NCI-H82 treated with DMSO at 0.1 percent for 48 hours (cell line): ENCODE measurements at regions not wholly inside any gene's neighbourhood (a gene's known extent, or its start where the extent isn't known, plus 50 kb on each side); places are given as distances from the start of the nearest gene placed in this dataset.

ENCODE experiments used
- DNase-seq: peaks from one replicate; lab custom pipeline; 2025; ENCODE audit not compliant: unreplicated experiment; lab: John Stamatoyannopoulos, UW

DNA sequence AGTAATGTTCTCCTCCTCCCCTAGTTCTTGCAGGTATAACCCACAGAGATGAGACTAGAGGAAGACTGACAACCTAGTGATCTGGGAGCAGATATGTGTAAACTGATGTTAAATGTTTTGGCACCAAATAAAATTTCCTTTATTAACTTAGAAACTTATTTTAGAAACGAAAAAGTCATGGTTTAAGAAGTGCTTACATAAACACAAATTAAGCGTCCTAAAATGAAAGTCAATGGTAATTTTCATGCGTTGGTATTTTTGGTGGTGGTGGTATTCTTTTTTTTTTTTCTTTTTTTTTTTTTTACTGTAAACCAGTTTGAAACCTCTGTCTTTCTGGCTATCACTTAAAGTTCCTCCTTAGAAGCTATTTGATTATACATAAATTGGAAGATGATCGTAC is 1438.1 kb upstream of the TENM3 start:
- DNase-seq: no peak

DNA sequence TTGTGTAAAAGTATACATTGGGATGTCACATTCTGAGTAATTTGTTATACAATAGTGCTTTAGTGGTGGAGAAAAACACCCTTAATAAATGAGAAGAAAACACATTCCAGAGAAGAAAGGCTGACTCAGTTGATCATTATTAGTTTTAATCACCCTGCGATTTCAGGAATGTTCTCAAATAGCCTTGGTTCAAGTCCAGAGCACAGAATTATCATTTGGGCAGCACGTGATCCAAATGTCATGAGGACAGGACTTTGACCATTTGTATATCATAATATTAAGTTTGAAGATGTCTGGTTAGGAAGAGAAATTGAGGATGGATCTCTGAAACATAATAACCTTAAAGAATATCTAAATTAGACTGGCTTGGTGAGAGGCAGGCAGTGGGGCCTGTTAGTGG is 1434.3 kb upstream of the TENM3 start:
- no peak for DNase-seq

- no peak for DNase-seq
Observed at GRCh38 chr4:180809439-180809838, 1433.8 kb upstream of the TENM3 start.

DNA sequence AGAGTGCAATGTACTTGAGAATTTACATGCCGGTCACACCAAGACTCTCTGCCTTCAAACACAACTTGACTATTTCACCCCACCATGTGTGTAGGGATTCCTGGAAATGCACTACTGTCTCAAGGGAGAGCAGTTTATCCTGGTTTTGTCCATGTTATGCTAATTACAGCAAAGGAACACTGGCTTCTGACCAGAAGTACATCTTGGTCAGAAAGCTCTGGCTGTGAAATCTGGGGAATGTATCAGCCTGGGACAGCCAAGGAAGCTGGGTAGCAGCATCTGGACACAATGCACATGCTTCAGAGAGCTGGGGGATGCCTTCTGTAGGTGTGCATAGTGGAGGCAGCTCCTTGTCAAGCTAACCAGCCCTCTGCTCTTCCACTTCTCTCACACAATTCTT is 1432.6 kb upstream of the TENM3 start:
- DNase-seq: no peak

DNA sequence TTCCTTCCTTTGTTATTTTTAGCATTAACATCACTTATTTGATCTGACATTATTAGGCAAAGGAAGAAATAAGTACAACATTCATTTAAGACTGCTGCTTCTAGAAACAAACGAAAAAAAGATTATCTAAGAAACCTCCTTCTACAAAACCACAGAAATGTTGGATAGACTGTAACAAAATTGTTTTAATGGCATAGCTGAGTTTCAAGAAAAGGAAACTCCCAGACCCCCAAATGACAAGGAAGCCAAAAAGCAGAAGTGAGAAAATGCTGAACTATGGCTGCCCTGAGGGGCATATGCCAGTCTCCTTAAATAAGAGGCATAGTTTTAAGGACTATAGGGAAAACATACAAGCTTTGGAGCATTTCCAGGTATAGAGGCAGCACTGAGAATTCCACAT is 1431.6 kb upstream of the TENM3 start:
- DNase-seq: no peak

DNA sequence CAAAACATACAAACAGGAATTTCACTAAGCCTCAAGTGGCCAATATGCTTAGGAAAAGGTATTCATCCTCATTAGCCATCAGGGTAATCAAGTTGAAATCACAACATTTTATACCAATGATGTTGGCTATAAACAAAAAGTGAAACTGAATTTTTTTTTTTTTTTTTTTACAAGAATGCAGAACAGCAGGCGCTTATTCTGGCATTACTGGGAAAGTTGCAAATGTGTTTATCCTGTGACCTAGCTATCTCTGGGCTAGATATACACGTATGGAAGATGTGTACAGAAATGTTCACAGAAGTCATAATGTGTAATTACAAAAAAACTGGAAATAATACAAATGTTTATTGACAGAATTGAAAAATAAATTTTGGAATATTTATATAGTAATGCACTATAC is 1430.4 kb upstream of the TENM3 start:
- DNase-seq: no peak

DNA sequence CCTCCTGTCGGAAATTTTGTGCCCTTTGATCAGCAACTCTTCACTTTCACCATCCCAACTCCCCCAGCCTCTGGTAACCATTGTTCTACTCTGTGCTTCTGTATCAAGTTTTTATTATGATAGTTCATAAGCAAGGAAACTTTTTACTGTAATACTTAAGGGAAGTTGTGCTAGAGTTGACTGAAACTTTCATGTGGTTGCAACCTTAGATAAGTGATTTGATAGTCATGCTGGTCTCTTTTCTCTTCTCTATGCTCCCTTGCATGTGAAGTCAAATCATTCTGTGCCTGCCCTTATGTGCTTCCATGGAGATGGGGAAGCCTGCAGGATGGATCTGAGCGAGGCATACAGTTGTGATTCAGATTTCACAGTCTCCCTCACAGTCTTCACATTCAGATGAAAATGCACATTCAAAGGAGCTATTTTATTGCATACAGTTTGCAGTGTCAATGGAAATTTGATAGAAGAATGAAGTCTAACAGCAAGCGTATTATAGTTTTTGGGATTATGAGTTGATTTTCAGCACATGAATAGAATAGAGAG is 1428.3 kb upstream of the TENM3 start:
- no peak for DNase-seq

DNA sequence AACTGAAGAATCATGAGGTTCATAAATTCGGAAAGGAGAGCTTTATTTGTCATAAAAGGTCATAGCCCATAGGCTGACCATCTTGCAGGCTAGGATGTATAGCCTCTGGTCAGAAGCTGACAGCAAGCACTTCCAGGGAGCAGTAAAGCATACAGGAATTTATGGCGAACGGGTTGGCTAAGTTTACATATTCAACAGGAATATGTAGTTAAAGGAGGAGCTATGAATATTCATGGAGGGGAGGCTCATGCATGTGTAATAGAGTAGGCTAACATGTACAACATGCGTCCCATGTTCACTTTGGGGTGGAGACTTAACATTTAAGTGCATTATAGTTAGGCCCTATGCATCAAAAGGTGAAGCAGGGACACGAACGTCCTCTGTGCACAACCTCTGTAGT is 1425.7 kb upstream of the TENM3 start:
- DNase-seq: no peak

DNA sequence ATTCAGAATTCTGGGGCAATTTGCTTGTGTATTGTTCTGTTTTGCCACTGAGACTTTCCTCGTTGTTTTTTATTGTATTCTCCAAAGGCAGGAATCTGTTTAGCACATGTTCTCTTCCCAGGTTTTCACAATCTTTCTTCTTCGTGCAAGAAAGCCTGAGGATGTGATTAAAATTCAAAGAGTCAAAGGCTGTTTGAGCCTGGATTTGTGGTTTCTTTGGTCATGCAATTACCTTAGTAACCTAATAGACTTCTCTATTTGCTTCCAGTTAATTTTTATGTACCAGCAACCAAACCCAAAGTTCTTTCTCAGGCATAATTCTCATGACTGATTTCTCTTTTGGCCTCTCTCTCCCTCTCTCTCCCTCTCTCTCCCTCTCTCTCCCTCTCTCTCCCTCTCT is 1420.1 kb upstream of the TENM3 start:
- DNase-seq: no peak

GRCh38 chr4:180827232-180828009 is 1415.8 kb upstream of the TENM3 start:
- no peak for DNase-seq

DNA sequence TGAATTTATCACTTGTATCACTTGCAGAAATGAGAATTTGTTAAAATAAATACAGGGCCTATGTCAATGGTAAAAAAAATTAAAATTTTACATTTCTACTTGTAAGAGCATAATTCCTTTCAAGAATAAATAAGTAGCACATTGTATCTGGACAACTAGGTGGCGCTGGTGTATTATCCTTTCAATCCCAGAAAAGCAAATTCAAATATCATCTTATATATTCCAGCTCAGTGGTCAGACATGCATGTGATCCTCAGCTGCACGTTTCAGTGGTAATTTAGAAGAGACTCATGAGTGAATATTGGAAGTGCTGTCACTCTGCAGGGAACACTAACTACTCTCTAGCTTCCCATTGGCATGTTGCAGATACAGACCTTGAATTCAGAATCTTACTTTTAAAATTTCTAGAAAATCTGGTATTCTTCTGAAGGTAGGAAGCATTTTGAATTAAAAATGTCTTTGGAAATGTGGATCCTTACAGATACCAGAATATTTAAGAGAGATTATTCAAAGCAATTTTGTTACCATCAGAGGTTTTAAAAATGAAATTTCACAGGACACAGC is 1414.7 kb upstream of the TENM3 start:
- DNase-seq: peak; percentile 6

GRCh38 chr4:180832073-180832472 is 1411.1 kb upstream of the TENM3 start:
- DNase-seq: no peak

DNA sequence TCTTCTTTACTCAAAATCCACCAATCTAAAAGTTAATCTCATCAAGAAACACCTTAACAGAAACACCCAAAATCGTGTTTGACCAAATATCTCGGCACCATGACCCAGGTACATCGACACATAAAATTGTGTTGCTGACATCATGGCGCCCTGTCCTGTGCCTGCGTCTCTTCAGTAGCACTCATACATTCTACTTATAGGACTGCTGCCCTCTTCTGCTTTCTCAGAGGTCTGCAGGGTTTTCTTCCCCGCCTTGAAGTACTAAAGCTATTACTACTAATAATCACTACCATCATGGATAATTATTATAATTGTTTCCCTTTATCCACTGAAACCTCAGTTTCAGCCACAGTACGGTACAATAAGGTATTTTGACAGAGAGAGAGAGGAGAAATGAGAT is 1403.1 kb upstream of the TENM3 start:
- DNase-seq: no peak

DNA sequence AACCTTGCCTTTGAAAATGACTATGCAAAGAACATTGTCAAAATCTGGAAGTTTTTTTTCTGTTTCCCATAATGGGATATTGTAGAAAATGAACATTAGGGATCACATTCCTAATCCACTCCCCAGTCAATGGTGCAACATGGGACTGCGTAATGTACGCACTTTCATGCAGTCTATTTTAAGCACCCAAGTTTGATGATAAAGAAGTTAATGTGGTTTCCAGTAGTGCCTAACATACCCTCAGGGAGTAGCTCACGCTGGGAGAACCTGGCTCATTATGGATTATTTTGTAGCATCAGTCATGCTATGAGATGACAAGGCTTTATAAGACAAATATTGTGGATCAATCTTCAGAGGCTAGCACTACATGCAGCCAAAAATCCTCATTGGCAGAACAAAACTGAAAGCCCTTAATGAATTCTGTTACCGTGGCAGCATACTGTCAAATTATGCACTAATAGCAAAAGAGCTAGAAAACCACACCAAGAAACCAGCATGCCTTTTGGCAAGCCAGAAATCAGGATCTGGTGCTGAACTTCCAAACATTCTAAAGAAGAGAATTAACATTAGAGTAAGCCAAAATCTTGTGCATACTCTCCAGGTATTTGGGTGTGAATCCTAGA is 1392.8 kb upstream of the TENM3 start:
- DNase-seq: no peak

DNA sequence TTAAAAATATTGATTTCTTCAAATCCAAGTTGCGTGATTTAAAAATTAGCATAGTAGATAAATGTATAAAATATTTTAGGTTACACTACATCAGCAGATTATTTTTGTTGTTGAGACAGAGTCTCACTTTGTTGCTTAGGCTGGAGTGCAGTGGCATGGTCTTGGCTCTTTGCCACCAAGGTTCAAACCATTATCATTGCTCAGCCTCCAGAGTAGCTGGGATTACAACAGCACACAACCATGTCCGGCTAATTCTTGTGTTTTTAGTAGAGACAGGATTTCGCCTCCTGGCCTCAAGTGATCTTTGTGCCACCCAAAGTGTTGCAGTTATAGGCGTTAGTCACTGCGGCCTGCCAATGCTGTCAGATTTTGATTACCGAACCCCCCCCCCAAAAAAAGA is 1390.5 kb upstream of the TENM3 start:
- no peak for DNase-seq

DNA sequence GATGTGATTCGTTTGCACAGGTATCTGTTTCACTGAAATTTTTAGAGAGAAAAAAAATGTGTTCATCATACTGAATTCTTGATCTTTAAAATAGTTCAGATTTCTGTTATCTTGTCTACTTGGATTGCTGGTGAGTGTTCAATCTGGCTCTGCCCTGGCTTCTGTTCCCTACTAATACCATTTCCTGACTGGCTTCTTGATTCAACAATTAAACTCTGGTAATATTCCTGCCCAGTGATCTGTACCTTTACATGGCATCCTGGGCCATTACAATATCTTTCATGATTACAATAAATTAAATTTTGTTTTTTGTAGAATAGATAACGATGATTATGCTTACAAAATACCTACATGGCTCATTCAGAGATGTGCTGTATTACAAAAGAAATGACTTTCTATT is 1388.0 kb upstream of the TENM3 start:
- DNase-seq: no peak

- DNase-seq: no peak
Observed at GRCh38 chr4:180860089-180860720, 1383.0 kb upstream of the TENM3 start.

DNA sequence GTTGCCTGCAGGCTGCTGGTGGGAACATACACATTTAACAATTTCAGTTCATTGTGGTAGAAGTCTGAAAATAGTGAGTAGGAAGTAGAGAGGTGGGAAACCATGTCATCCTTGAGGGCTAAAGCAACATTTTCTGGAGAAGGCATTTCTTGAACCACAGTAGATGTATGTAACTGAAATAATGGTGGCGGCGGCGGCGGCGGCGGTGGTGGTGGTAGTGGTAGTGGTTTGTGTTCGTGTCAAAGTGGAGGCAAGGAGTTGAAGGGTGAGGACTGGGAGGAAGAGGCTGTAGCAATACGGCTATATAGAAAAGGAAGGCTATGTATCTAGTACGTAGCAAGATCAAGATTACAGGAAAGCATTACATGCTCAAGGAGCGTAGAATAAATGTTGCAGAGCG is 1381.6 kb upstream of the TENM3 start:
- DNase-seq: no peak

DNA sequence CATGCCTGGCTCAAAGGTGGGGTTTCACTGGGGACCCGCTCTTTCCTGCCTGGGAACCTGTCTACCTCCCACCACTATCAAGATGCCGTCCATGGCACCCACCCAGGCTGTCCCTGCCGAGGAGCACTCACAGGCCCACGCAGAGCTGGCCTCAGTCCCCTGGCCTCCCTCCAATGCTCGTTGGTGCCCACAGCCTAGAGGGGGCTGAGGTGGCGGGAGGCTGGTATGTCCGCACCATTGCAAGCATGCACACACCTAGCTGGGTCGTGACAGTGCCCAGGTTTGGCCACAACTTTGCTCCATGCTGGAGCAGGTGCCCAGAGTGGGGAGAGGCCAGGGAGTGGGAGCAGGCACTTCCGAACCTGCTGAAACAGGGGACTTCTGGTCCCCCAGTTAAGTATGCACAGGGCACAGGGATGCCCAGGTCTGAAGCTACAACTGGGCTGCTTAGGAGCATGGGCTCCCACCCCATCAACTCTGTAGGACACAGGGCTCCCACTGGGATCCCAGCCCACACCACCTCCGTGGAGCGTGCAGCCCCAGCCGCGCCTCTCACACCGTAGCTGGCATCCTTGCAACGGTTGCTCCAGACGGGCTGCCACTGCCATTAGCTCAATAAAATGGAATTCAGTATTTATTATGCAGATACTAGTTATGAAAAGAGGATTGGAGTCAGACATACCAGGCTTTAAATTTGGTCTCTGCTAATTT is 1376.1 kb upstream of the TENM3 start:
- DNase-seq: no peak

GRCh38 chr4:180870623-180871022 is 1372.6 kb upstream of the TENM3 start:
- DNase-seq: no peak

DNA sequence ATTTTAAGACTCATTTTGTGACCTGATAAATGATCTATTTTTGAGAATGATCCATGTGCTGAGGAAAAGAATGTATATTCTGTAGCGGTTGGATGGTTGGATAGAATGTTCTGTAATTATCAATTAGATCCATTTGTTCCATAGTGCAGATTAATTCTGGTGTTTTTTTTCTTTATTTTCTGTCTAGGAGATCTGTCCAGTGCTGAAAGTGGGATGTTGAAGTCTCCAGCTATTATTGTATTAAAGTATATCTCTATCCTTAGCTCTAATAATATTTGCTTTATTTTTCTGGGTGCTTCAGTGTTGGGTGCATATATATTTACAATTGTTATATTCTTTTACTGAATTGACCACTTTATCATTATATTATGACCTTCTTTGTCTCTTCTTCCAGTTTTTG is 1344.9 kb upstream of the TENM3 start:
- no peak for DNase-seq
